Left ventricle myocardium inferior (tissue), 1 donor: ENCODE measurements at regions not wholly inside any gene's neighbourhood (a gene's known extent, or its start where the extent isn't known, plus 50 kb on each side); places are given as distances from the start of the nearest gene placed in this dataset.

Experiments
- DNase-seq: peaks from one replicate; pipeline ENCODE4 v3.0.0-alpha.2; 2020
- H3K27ac ChIP-seq: fragments of 200-600 bp; replicated peaks from 2 replicates; pipeline ENCODE4 v1.8.0; 2021
- H3K27me3 ChIP-seq: fragments of 200-600 bp; 2 replicates; pipeline ENCODE4 v1.8.0; 2021; ENCODE audit warnings: low read depth
- H3K36me3 ChIP-seq: fragments of 200-600 bp; 2 replicates; pipeline ENCODE4 v1.8.0; 2021
- H3K4me1 ChIP-seq: fragments of 200-600 bp; 2 replicates; pipeline ENCODE4 v1.8.0; 2021
- H3K4me3 ChIP-seq: fragments of 200-600 bp; 2 replicates; pipeline ENCODE4 v1.8.0; 2021; ENCODE audit warnings: mild to moderate bottlenecking, moderate library complexity
- H3K9me3 ChIP-seq: fragments of 200-600 bp; replicated peaks from 2 replicates; pipeline ENCODE4 v1.8.0; 2021
- intact Hi-C: fragments of 100-400 bp; cut with micrococcal nuclease; formaldehyde crosslinking; loops from one replicate; pipeline ENCODE4 v1.11.0; 2022
- TF ChIP-seq, protein P1 (sequence below): fragments of 200-600 bp; IDR thresholded peaks from 2 replicates; pipeline ENCODE4 v1.8.0; 2021; ENCODE audit warnings: antibody characterized with exemption, mild to moderate bottlenecking, borderline replicate concordance
- donor health status: DM: no; HTN: yes; CAD: no; lungs with severe emphysema.

DNA sequence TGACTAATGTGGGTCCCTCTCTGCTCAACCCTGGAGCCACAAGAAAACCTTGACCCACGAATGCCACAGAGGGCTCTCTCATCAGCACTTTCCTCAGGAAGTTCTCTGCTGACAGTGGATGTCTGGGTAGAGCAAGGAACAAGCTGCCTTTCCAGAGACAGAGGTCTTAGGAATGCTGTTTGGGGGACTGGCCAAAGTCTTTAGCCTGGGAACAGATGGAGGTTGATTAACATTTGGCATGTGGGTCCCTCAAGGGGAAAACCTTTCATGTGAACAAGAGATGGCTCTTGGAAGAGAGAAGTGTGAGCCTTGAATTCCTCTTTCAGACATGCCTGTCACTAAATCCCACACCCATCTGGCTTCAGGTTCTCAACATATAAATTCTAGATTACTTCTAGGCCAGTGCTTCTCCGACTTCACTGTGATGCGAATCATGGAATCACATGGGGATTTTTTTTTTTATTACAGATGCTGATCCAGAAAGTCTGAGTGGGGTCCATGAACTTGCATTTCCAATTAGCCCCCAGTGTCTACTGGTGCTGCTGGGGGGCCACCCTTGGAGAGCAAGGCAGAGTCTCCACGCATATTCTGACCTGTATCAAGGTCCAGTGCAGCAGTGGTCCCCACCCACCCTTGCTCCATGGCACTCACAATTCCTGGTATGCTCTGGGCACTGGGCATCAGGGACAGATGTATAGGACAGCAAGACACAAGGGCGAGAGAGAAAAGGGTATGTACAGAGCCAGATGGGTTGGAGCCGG is 360.4 kb downstream of the CXCL12 start:
- no peaks in the 10 kb centered on the region for H3K36me3 ChIP-seq
- intact Hi-C loops: no loop called here

DNA sequence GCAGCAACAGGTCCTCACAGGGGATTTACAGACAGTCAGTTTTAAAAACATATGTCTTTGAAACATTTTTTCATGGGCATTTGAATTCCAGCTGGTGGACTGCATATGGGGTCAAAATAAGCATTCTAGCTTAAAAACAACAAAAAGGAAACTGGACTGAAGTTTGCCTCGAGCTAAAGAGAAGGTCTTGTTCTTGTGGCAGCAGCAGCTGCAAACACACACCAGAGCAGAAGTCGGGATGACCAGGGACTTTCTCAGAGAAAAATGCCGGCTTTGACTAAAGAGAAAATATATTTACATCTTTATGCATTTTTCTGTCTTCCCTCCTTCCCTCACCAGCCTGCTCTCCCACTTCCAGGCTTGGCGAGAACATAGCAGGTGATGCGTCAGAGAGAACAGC is 361.4 kb downstream of the CXCL12 start:
- Histone ChIP-seq H3K27me3 (no peaks in the 10 kb centered on the region), H3K9me3 (peaks cover 10% of the 10 kb centered on the region), H3K36me3 (no peaks in the 10 kb centered on the region), H3K4me1 (peaks cover 9% of the 10 kb centered on the region), H3K4me3 (no peak overlapping the region), H3K27ac (no peak overlapping the region)
- no peak for DNase-seq
- TF ChIP-seq, protein P1, sequence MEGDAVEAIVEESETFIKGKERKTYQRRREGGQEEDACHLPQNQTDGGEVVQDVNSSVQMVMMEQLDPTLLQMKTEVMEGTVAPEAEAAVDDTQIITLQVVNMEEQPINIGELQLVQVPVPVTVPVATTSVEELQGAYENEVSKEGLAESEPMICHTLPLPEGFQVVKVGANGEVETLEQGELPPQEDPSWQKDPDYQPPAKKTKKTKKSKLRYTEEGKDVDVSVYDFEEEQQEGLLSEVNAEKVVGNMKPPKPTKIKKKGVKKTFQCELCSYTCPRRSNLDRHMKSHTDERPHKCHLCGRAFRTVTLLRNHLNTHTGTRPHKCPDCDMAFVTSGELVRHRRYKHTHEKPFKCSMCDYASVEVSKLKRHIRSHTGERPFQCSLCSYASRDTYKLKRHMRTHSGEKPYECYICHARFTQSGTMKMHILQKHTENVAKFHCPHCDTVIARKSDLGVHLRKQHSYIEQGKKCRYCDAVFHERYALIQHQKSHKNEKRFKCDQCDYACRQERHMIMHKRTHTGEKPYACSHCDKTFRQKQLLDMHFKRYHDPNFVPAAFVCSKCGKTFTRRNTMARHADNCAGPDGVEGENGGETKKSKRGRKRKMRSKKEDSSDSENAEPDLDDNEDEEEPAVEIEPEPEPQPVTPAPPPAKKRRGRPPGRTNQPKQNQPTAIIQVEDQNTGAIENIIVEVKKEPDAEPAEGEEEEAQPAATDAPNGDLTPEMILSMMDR: no peak
- intact Hi-C loops: no loop called here

More for the DNA sequence above, 360.4 kb downstream of the CXCL12 start:
- TF ChIP-seq, protein P1: no peak
- H3K4me3 ChIP-seq: no peak overlapping the region
- peaks cover 10% of the 10 kb centered on the region for H3K9me3 ChIP-seq
- no peak for DNase-seq
- H3K27me3 ChIP-seq: no peaks in the 10 kb centered on the region
- peaks cover 9% of the 10 kb centered on the region for H3K4me1 ChIP-seq
- no peak overlapping the region for H3K27ac ChIP-seq

DNA sequence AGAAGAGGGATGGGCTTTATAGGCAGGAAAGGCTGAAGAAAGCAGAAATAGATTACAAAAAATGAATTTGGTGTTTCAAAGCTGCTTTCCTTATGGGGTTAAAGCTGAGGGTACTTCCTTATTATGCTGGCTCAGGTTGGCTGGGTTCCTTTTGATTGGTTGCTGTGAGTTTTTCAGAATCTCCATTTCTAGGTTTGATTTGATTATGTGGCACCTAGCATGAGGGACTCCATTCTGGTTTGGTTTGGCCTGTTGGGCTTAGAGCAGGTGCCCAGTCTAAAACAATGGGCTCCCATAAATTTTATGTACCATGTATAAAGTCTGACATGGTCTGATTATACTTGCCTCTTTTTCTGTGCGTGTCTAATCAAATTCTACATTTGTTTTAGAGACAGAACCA is 362.7 kb downstream of the CXCL12 start:
- H3K27me3 ChIP-seq: no peaks in the 10 kb centered on the region
- no peak overlapping the region for H3K4me3 ChIP-seq
- peaks cover 16% of the 10 kb centered on the region for H3K4me1 ChIP-seq
- no peak for DNase-seq
- intact Hi-C loops: no loop called here
- H3K27ac ChIP-seq: no peak overlapping the region
- no peaks in the 10 kb centered on the region for H3K36me3 ChIP-seq
- H3K9me3 ChIP-seq: peaks cover 10% of the 10 kb centered on the region
- TF ChIP-seq, protein P1: no peak

DNA sequence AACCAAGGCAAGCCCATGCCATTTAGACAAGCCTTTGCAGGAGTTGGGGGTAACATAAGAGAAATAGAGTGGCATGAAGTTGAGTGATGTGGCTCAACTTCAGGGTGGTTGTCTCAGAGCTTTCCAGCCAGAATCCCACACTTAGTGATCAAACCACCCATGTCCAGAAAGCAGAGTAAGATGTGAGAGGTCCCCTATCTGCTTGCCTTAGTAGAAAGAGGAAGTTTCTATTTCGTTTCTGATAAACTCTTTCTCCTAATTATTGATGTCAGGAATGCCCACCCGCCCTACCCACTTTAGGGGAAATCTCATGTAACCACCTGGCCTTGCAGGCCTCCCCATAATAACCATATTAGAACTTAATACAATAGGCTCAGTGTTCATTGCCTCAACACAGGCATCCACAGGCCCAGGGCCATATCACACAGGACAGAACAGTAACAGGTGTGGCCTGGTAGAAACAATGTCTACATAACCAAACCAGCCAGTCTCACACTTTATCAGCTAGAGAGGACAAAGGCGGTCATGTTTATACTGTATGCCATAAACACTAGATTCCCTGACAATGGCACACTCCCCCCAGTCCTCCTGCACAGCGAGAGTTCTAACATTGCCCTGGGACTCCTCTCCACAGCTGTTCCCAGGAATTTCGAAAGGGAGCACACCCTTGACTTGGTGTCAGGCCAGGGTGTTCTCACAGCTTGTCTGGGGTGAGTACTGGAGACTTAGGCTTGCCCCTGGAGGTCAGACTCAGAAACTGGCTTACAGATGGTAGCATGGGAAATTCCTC is 364.4 kb downstream of the CXCL12 start:
- intact Hi-C loops: no loop called here
- DNase-seq: no peak

DNA sequence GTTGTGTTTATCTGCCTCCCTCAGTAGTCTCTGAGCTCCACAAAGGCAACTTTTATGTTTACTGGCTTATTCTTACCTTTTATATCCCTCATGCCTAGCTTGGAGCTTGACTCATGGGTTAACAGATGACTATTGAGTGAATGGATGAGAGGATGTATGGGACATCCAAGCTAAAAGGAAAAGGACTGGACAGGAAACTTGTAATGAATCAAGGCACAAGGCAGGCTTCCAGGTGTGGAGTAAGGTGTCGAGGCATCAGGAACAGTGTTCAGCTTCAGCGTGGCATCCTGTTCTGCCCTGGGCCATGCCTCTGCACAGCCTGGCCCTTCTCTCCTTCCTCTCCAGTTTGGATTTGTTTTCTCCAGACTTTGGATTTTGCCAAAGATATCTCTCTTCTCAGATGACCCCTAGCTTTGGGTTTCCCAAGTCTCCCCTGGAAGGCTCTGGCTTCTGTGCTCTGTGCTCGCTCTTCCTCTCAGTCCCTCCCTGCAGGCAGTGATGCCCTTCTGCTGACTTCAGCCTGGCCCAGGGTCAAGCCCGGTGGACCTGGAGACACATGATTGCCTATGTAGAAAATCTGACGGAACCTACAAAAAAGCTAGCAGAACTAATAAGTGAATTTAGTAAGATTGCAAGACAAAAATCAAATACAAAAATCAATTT is 367.3 kb downstream of the CXCL12 start:
- H3K36me3 ChIP-seq: no peaks in the 10 kb centered on the region
- TF ChIP-seq, protein P1: no peak
- H3K27ac ChIP-seq: peak overlapping the region; percentile 52
- H3K9me3 ChIP-seq: no peaks in the 10 kb centered on the region
- H3K4me1 ChIP-seq: peaks cover 27% of the 10 kb centered on the region
- no peaks in the 10 kb centered on the region for H3K27me3 ChIP-seq
- intact Hi-C loops: no loop called here
- no peak for DNase-seq
- no peak overlapping the region for H3K4me3 ChIP-seq

More for the DNA sequence above, 364.4 kb downstream of the CXCL12 start:
- TF ChIP-seq, protein P1: no peak
- Histone ChIP-seq H3K36me3 (no peaks in the 10 kb centered on the region), H3K27ac (no peak overlapping the region), H3K4me1 (peaks cover 27% of the 10 kb centered on the region), H3K27me3 (no peaks in the 10 kb centered on the region), H3K4me3 (no peak overlapping the region), H3K9me3 (peaks cover 10% of the 10 kb centered on the region)
